H9 (cell line): ENCODE measurements at regions not wholly inside any gene's neighbourhood (a gene's known extent, or its start where the extent isn't known, plus 50 kb on each side); places are given as distances from the start of the nearest gene placed in this dataset.

Experiments used
- DNase-seq: peaks from one replicate; pipeline ENCODE4 v3.0.0-alpha.2; 2017
- H2AFZ ChIP-seq: one replicate; pipeline ENCODE4 v1.6.1; 2013; ENCODE audit warnings: mild to moderate bottlenecking, low read length, control low read depth, moderate library complexity
- H2AK5ac ChIP-seq: 2 replicates; pipeline ENCODE4 v1.6.1; 2013; ENCODE audit warnings: low read length, control low read depth, mixed read lengths; ENCODE audit not compliant: insufficient read length
- H2BK120ac ChIP-seq: one replicate; pipeline ENCODE4 v1.6.1; 2013; ENCODE audit warnings: low read depth, mild to moderate bottlenecking, low read length, control low read depth, inconsistent platforms; ENCODE audit not compliant: poor library complexity, severe bottlenecking
- H2BK12ac ChIP-seq: 2 replicates; pipeline ENCODE4 v1.6.1; 2013; ENCODE audit warnings: low read length, control low read depth, mixed read lengths, low read depth; ENCODE audit not compliant: insufficient read length
- H2BK15ac ChIP-seq: 2 replicates; pipeline ENCODE4 v1.6.1; 2013; ENCODE audit warnings: low read depth, low read length, control low read depth
- H2BK20ac ChIP-seq: one replicate; pipeline ENCODE4 v1.6.1; 2013; ENCODE audit warnings: low read depth, mild to moderate bottlenecking, low read length, control low read depth, inconsistent platforms; ENCODE audit not compliant: poor library complexity, severe bottlenecking
- H2BK5ac ChIP-seq: 2 replicates; pipeline ENCODE4 v1.6.1; 2013; ENCODE audit warnings: low read length, control low read depth, mixed read lengths; ENCODE audit not compliant: insufficient read length
- H3K14ac ChIP-seq: 2 replicates; pipeline ENCODE4 v1.6.1; 2013; ENCODE audit warnings: low read length, control low read depth; ENCODE audit not compliant: insufficient read depth
- H3K18ac ChIP-seq: 2 replicates; pipeline ENCODE4 v1.6.1; 2013; ENCODE audit warnings: low read depth, mild to moderate bottlenecking, mixed read lengths, low read length, control low read depth; ENCODE audit not compliant: insufficient read length
- H3K23ac ChIP-seq: 2 replicates; pipeline ENCODE4 v1.6.1; 2013; ENCODE audit warnings: low read length, control low read depth, mixed read lengths, low read depth; ENCODE audit not compliant: insufficient read length
- H3K23me2 ChIP-seq: 2 replicates; pipeline ENCODE4 v1.6.1; 2013; ENCODE audit warnings: low read depth, mild to moderate bottlenecking, mixed read lengths, low read length, control low read depth; ENCODE audit not compliant: insufficient read length, poor library complexity, severe bottlenecking
- H3K27ac ChIP-seq: 2 replicates; pipeline ENCODE4 v1.5.1; 2013; ENCODE audit warnings: low read length, control low read depth, mixed read lengths, low read depth; ENCODE audit not compliant: insufficient read length
- H3K27me3 ChIP-seq: 2 replicates; pipeline ENCODE4 v1.6.1; 2013; ENCODE audit warnings: low read length, control low read depth, inconsistent platforms; ENCODE audit not compliant: insufficient read depth
- H3K4ac ChIP-seq: 2 replicates; pipeline ENCODE4 v1.6.1; 2013; ENCODE audit warnings: low read depth, mild to moderate bottlenecking, control low read depth, inconsistent platforms, low read length, moderate library complexity
- H3K4me1 ChIP-seq: 2 replicates; pipeline ENCODE4 v1.6.1; 2013; ENCODE audit warnings: low read length, control low read depth, inconsistent platforms; ENCODE audit not compliant: insufficient read depth
- H3K4me2 ChIP-seq: 2 replicates; pipeline ENCODE4 v1.6.1; 2013; ENCODE audit warnings: low read length, control low read depth, mixed read lengths; ENCODE audit not compliant: insufficient read length, insufficient read depth
- H3K56ac ChIP-seq: 2 replicates; pipeline ENCODE4 v1.6.1; 2013; ENCODE audit warnings: low read depth, mild to moderate bottlenecking, mixed read lengths, low read length, control low read depth; ENCODE audit not compliant: insufficient read length
- H3K79me1 ChIP-seq: 2 replicates; pipeline ENCODE4 v1.6.1; 2013; ENCODE audit warnings: low read depth, mild to moderate bottlenecking, moderate library complexity, low read length, control low read depth, inconsistent platforms; ENCODE audit not compliant: insufficient read depth, poor library complexity, severe bottlenecking
- H3K79me2 ChIP-seq: 2 replicates; pipeline ENCODE4 v1.6.1; 2013; ENCODE audit warnings: low read length, control low read depth, inconsistent platforms; ENCODE audit not compliant: insufficient read depth
- H3K9ac ChIP-seq: 2 replicates; pipeline ENCODE4 v1.6.1; 2013; ENCODE audit warnings: low read length, control low read depth, mixed read lengths; ENCODE audit not compliant: insufficient read length; ENCODE audit errors: extremely low read depth
- H3K9me3 ChIP-seq: one replicate; pipeline ENCODE4 v1.6.1; 2013; ENCODE audit warnings: low read depth, low read length, inconsistent platforms; ENCODE audit not compliant: control insufficient read depth
- H3T11ph ChIP-seq: one replicate; pipeline ENCODE4 v1.6.1; 2013; ENCODE audit warnings: mild to moderate bottlenecking, low read length, control low read depth, inconsistent platforms
- H4K20me1 ChIP-seq: one replicate; pipeline ENCODE4 v1.6.1; 2013; ENCODE audit not compliant: control insufficient read depth, insufficient read length, insufficient read depth
- H4K5ac ChIP-seq: 2 replicates; pipeline ENCODE4 v1.6.1; 2013; ENCODE audit warnings: low read depth, mild to moderate bottlenecking, mixed read lengths, low read length, control low read depth; ENCODE audit not compliant: insufficient read length
- H4K8ac ChIP-seq: replicated peaks from 2 replicates; pipeline ENCODE4 v1.6.1; 2013; ENCODE audit warnings: low read length, control low read depth, mixed read lengths, low read depth; ENCODE audit not compliant: insufficient read length
- H4K91ac ChIP-seq: 2 replicates; pipeline ENCODE4 v1.6.1; 2013; ENCODE audit warnings: low read depth, mild to moderate bottlenecking, moderate library complexity, mixed read lengths, low read length, control low read depth; ENCODE audit not compliant: insufficient read length
- H3K27ac Mint-ChIP-seq, 3 experiments: 2 replicates in 2 of 3; 3 replicates in 1 of 3; pipeline ENCODE4 v1.8.0; 2020 to 2021; ENCODE audit warnings: mixed read lengths in 3 of 3, mild to moderate bottlenecking in 1 of 3, moderate library complexity in 1 of 3
- H3K27me3 Mint-ChIP-seq: 2 replicates; pipeline ENCODE4 v1.8.0; 2021; ENCODE audit warnings: low read depth, mild to moderate bottlenecking, moderate library complexity, mixed read lengths
- H3K36me3 Mint-ChIP-seq, 3 experiments: 2 replicates in 2 of 3; 3 replicates in 1 of 3; pipeline ENCODE4 v1.8.0; 2020 to 2021; ENCODE audit warnings: low read depth in 3 of 3, mixed read lengths in 3 of 3; ENCODE audit not compliant: insufficient read depth in 1 of 3
- H3K4me1 Mint-ChIP-seq, 2 experiments: 2 replicates each; pipeline ENCODE4 v1.8.0; 2020; ENCODE audit warnings: mixed read lengths in 2 of 2
- H3K4me3 Mint-ChIP-seq, 2 experiments: 2 replicates in 1 of 2; 3 replicates in 1 of 2; pipeline ENCODE4 v1.8.0; 2020 to 2021; ENCODE audit warnings: mild to moderate bottlenecking in 2 of 2, mixed read lengths in 2 of 2, moderate library complexity in 1 of 2
- H3K9me3 Mint-ChIP-seq, 2 experiments: 2 replicates in 1 of 2; 3 replicates in 1 of 2; pipeline ENCODE4 v1.8.0; 2020; ENCODE audit warnings: mild to moderate bottlenecking in 2 of 2, mixed read lengths in 2 of 2, moderate library complexity in 1 of 2
- CTCF ChIP-seq: fragments of 200-600 bp; sonication (generic); conservative IDR thresholded peaks from 3 replicates; pipeline ENCODE4 v1.8.0; 2021; ENCODE audit warnings: antibody characterized with exemption, mild to moderate bottlenecking
- WGBS: extraction: QIAGEN DNeasy Blood & Tissue Kit; methylation state at CpG from one replicate; pipeline ENCODE4 v1.1.7; 2013; ENCODE audit warnings: missing lambda C conversion rate, low lambda C conversion rate, mixed read lengths; ENCODE audit not compliant: insufficient read length; ENCODE audit errors: extremely low coverage; 5-methylcytosine and 5-hydroxymethylcytosine counted together

DNA sequence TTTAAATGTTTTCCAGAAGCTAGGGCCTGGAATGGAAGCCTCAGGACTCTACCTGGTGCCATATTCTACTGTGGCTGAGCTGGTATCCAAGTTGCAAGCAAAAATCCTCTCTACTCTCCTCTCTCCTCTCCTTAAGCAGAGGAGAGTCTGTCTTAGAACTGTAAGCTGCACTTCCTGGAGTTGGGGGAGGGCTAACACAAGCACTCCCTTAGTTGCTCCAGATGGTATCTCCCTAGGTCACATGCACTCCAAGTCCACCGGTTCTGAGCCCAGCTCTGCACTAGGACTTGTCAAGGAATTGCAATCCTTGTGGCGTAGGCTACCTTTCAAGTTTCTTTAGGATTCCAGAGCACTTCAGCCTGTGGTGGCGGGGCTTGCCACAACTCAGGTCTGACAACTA lies 513.9 kb upstream of the RGMB start:
- no peak for DNase-seq
- no peak overlapping the region for H2AK5ac ChIP-seq
- H3K27me3 Mint-ChIP-seq: no peaks in the 10 kb centered on the region
- no peak overlapping the region for H3K4me3 Mint-ChIP-seq
- no peak overlapping the region for H3K4ac ChIP-seq
- no peak overlapping the region for H2BK5ac ChIP-seq
- no peak overlapping the region for H3K4me2 ChIP-seq
- H2BK15ac ChIP-seq: no peak overlapping the region; the same call in 1 of the 2 replicates
- no peak overlapping the region for H2BK12ac ChIP-seq
- H3K56ac ChIP-seq: no peak overlapping the region
- H3K79me1 ChIP-seq: no peaks in the 10 kb centered on the region
- H3K36me3 Mint-ChIP-seq: peaks cover 0 to 6% (median 4%) of the 10 kb centered on the region in 3 experiments; a peak in 1 of 7 replicates
- no peaks in the 10 kb centered on the region for H3K79me2 ChIP-seq
- no peak overlapping the region for H3K14ac ChIP-seq
- no peak overlapping the region for H4K91ac ChIP-seq
- no peaks in the 10 kb centered on the region for H3K23me2 ChIP-seq
- H3K18ac ChIP-seq: no peak overlapping the region
- peaks cover 13 to 14% of the 10 kb centered on the region in 2 experiments for H3K4me1 Mint-ChIP-seq
- no peaks in the 10 kb centered on the region for H4K20me1 ChIP-seq
- no peak overlapping the region for H3K23ac ChIP-seq
- no peak overlapping the region for H2BK120ac ChIP-seq
- H2BK20ac ChIP-seq: no peak overlapping the region
- TF ChIP-seq CTCF: no peak
- H4K5ac ChIP-seq: no peak overlapping the region
- no peak overlapping the region for H4K8ac ChIP-seq
- no peaks in the 10 kb centered on the region for H3K4me1 ChIP-seq
- H3K27ac Mint-ChIP-seq: no peak overlapping the region; a peak in 1 of 7 replicates
- H2AFZ ChIP-seq: no peak overlapping the region
- no peak overlapping the region for H3T11ph ChIP-seq
- no peak overlapping the region for H3K9ac ChIP-seq
- no peaks in the 10 kb centered on the region for H3K9me3 ChIP-seq
- no CpG with 5 or more reads among the region's 3 CpGs for WGBS
- H3K9me3 Mint-ChIP-seq: peaks cover 0 to 9% of the 10 kb centered on the region in 2 experiments; a peak in 2 of 5 replicates
- no peak overlapping the region for H3K27ac ChIP-seq
- no peaks in the 10 kb centered on the region for H3K27me3 ChIP-seq
